Uterus (tissue), 2 donors: ENCODE measurements at regions not wholly inside any gene's neighbourhood (a gene's known extent, or its start where the extent isn't known, plus 50 kb on each side); places are given as distances from the start of the nearest gene placed in this dataset.

Source experiments
- POLR2A ChIP-seq, 2 donors: fragments of 450-650 bp; IDR thresholded peaks; one replicate each; pipeline ENCODE4 v1.6.1; 2016; ENCODE audit warnings: antibody characterized with exemption in 2 of 2, mild to moderate bottlenecking in 1 of 2, moderate library complexity in 1 of 2
- TF ChIP-seq, protein P1 (sequence below), 4 experiments: fragments of 200-600 bp in 2 of 4; fragments of 450-650 bp in 2 of 4; sonication (generic) in 2 of 4; IDR thresholded peaks; one replicate each; pipeline ENCODE4 v1.5.1; 2016 to 2019; ENCODE audit warnings: antibody characterized with exemption in 4 of 4, mild to moderate bottlenecking in 2 of 4, moderate library complexity in 1 of 4

DNA sequence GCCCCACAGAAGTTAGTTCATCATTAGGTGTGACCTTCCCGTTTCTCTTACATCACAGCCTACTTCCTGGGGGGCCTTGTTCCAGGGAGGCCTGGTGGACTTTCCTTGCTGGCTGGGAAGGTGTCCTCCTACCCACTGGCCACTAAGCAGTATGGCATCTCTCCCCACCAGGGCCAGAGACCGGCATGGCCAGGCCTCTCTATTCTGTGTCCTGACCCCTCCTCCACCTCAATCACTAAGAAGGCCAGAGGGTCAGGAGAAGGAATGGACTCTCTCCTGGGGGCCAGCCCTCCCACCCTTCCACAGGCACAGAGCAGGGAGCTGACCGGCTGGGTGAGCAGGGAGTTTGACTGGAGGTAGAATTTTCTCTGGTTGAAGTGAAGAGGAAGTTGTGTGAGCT, 81.9 kb downstream of the PJA1 start:
- TF ChIP-seq, protein P1, sequence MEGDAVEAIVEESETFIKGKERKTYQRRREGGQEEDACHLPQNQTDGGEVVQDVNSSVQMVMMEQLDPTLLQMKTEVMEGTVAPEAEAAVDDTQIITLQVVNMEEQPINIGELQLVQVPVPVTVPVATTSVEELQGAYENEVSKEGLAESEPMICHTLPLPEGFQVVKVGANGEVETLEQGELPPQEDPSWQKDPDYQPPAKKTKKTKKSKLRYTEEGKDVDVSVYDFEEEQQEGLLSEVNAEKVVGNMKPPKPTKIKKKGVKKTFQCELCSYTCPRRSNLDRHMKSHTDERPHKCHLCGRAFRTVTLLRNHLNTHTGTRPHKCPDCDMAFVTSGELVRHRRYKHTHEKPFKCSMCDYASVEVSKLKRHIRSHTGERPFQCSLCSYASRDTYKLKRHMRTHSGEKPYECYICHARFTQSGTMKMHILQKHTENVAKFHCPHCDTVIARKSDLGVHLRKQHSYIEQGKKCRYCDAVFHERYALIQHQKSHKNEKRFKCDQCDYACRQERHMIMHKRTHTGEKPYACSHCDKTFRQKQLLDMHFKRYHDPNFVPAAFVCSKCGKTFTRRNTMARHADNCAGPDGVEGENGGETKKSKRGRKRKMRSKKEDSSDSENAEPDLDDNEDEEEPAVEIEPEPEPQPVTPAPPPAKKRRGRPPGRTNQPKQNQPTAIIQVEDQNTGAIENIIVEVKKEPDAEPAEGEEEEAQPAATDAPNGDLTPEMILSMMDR (IDR thresholded peaks at IDR 0.05), result no peak
- TF ChIP-seq POLR2A (IDR thresholded peaks at IDR 0.05), result no peak
